Bronchial epithelial cell (primary cell): ENCODE measurements at regions not wholly inside any gene's neighbourhood (a gene's known extent, or its start where the extent isn't known, plus 50 kb on each side); places are given as distances from the start of the nearest gene placed in this dataset.
A peak's percentile ranks its signal among the peaks of the same experiment; 100 is the strongest.

Experiments used
- DNase-seq: peaks from one replicate; pipeline ENCODE4 v3.0.0-alpha.2; 2010; ENCODE audit warnings: low read depth
- FAIRE-seq: peaks from 2 replicates; lab custom pipeline; 2011; peaks lifted over from hg19 to GRCh38; lab: Jason Lieb, UNC
- H3K27me3 ChIP-seq: 2 replicates; pipeline ENCODE4 v1.5.1; 2011; ENCODE audit warnings: low read length; ENCODE audit not compliant: control insufficient read depth, insufficient read depth
- H3K36me3 ChIP-seq: 2 replicates; pipeline ENCODE4 v1.5.1; 2011; ENCODE audit warnings: low read length; ENCODE audit not compliant: control insufficient read depth, insufficient read depth
- H3K4me3 ChIP-seq: 2 replicates; pipeline ENCODE4 v1.5.1; 2011; ENCODE audit warnings: mild to moderate bottlenecking, low read depth, low read length, control low read depth
- CTCF ChIP-seq: IDR thresholded peaks from 2 replicates; pipeline ENCODE4 v1.5.1; 2011; ENCODE audit warnings: mild to moderate bottlenecking, moderate library complexity, low read length, control low read depth, inconsistent platforms; ENCODE audit not compliant: insufficient read depth, severe bottlenecking

GRCh38 chr3:168996622-168997021 lies 666.9 kb downstream of the MECOM start:
- H3K36me3 ChIP-seq = no peaks in the 10 kb centered on the region
- no peaks in the 10 kb centered on the region for H3K27me3 ChIP-seq
- no peak overlapping the region for H3K4me3 ChIP-seq
- no peak for TF ChIP-seq CTCF
- FAIRE-seq (no peak), DNase-seq (no peak)

- H3K27me3 ChIP-seq = no peaks in the 10 kb centered on the region
- no peaks in the 10 kb centered on the region for H3K36me3 ChIP-seq
- no peak overlapping the region for H3K4me3 ChIP-seq
- FAIRE-seq = no peak
- DNase-seq = no peak
- TF ChIP-seq CTCF = no peak
Measured at GRCh38 chr3:168995129-168995528, 668.4 kb downstream of the MECOM start.

- H3K36me3 ChIP-seq = no peaks in the 10 kb centered on the region
- DNase-seq = no peak
- FAIRE-seq = no peak
- H3K4me3 ChIP-seq = no peak overlapping the region
- TF ChIP-seq CTCF = no peak
- H3K27me3 ChIP-seq = no peaks in the 10 kb centered on the region
Measured at GRCh38 chr3:168991803-168992202, 671.7 kb downstream of the MECOM start.

GRCh38 chr3:168990621-168991020 lies 672.9 kb downstream of the MECOM start:
- no peak for TF ChIP-seq CTCF
- Histone ChIP-seq H3K4me3 (no peak overlapping the region), H3K27me3 (no peaks in the 10 kb centered on the region), H3K36me3 (no peaks in the 10 kb centered on the region)
- FAIRE-seq (no peak), DNase-seq (no peak)

- H3K4me3 ChIP-seq = no peak overlapping the region
- no peak for DNase-seq
- no peaks in the 10 kb centered on the region for H3K36me3 ChIP-seq
- no peak for TF ChIP-seq CTCF
- no peaks in the 10 kb centered on the region for H3K27me3 ChIP-seq
- FAIRE-seq = no peak
Measured at GRCh38 chr3:168990134-168990533, 673.4 kb downstream of the MECOM start.

- DNase-seq = peak; percentile 94
Measured at GRCh38 chr3:168989396-168989795, 674.1 kb downstream of the MECOM start.

More at GRCh38 chr3:168989396-168989795, 674.1 kb downstream of the MECOM start:
- Histone ChIP-seq H3K36me3 (no peaks in the 10 kb centered on the region), H3K27me3 (no peaks in the 10 kb centered on the region), H3K4me3 (no peak overlapping the region)
- FAIRE-seq = no peak
- no peak for TF ChIP-seq CTCF
